PC-3 (cell line): ENCODE measurements at regions not wholly inside any gene's neighbourhood (a gene's known extent, or its start where the extent isn't known, plus 50 kb on each side); places are given as distances from the start of the nearest gene placed in this dataset.

Experiments
- ATAC-seq: fragments of 200-7000 bp; cut with Tn5 transposase; 2 replicates; pipeline ENCODE4 v1.9.1; 2020; ENCODE audit warnings: mild to moderate bottlenecking, moderate library complexity
- BruUV-seq: library from RNA; stranded (reverse); fragments of 400-500 nt; replicated peaks from 2 replicates; lab custom pipeline; 2021; lab: Mats Ljungman, UMichigan
- CTCF ChIA-PET: fragments of 300-600 bp; sonication (Branson Sonifier 250); formaldehyde crosslinking; loops from one replicate; lab custom pipeline; 2022; ENCODE audit warnings: antibody characterized with exemption; lab: Charles Lee
- POLR2A ChIA-PET: fragments of 300-600 bp; sonication (Branson Sonifier 250); formaldehyde crosslinking; loops from one replicate; lab custom pipeline; 2022; ENCODE audit warnings: antibody characterized with exemption; ENCODE audit not compliant: unreplicated experiment; lab: Charles Lee
- DNase-seq: peaks from one replicate; pipeline ENCODE4 v3.0.0-alpha.2; 2015
- H2AFZ ChIP-seq: fragments of 300-600 bp; sonication (generic); 2 replicates; pipeline ENCODE4 v1.6.0; 2016; ENCODE audit warnings: antibody characterized with exemption, low read length
- H3F3A ChIP-seq: fragments of 300-600 bp; sonication (generic); one replicate; pipeline ENCODE4 v1.6.0; 2017; ENCODE audit warnings: antibody characterized with exemption, low read length, control low read depth, mild to moderate bottlenecking; ENCODE audit not compliant: unreplicated experiment
- H3K27ac ChIP-seq: fragments of 300-600 bp; sonication (generic); 2 replicates; pipeline ENCODE4 v1.5.1; 2016; ENCODE audit warnings: mild to moderate bottlenecking, low read length
- H3K27me3 ChIP-seq: fragments of 300-600 bp; sonication (generic); 2 replicates; pipeline ENCODE4 v1.6.1; 2016; ENCODE audit warnings: low read length, mixed read lengths
- H3K36me3 ChIP-seq: fragments of 300-600 bp; sonication (generic); 2 replicates; pipeline ENCODE4 v1.6.1; 2016; ENCODE audit warnings: low read depth, mixed run types, low read length, mixed read lengths
- H3K4me1 ChIP-seq: fragments of 300-600 bp; sonication (generic); 2 replicates; pipeline ENCODE4 v1.5.1; 2016; ENCODE audit warnings: low read length; ENCODE audit not compliant: insufficient read depth
- H3K4me2 ChIP-seq: fragments of 300-600 bp; sonication (generic); 2 replicates; pipeline ENCODE4 v1.6.0; 2016; ENCODE audit warnings: low read length
- H3K4me3 ChIP-seq: fragments of 300-600 bp; sonication (generic); 2 replicates; pipeline ENCODE4 v1.5.1; 2016; ENCODE audit warnings: mild to moderate bottlenecking, low read length, mixed read lengths
- H3K79me2 ChIP-seq: fragments of 300-600 bp; sonication (generic); 2 replicates; pipeline ENCODE4 v1.6.1; 2017; ENCODE audit warnings: low read length, mixed read lengths
- H3K9ac ChIP-seq: fragments of 300-600 bp; sonication (generic); 2 replicates; pipeline ENCODE4 v1.6.0; 2016; ENCODE audit warnings: mild to moderate bottlenecking, low read length
- H3K9me2 ChIP-seq: fragments of 300-600 bp; sonication (generic); replicated peaks from 2 replicates; pipeline ENCODE4 v1.6.1; 2016; ENCODE audit warnings: mixed run types, low read length, mixed read lengths
- H3K9me3 ChIP-seq: fragments of 300-600 bp; sonication (generic); 2 replicates; pipeline ENCODE4 v1.6.1; 2016; ENCODE audit warnings: low read length, mixed read lengths
- H4K20me1 ChIP-seq: fragments of 300-600 bp; sonication (generic); 2 replicates; pipeline ENCODE4 v1.6.1; 2016; ENCODE audit warnings: low read length, mixed read lengths
- EZH2 ChIP-seq: fragments of 300-600 bp; sonication (generic); IDR thresholded peaks from one replicate; pipeline ENCODE4 v1.6.1; 2017; ENCODE audit warnings: antibody characterized with exemption, mild to moderate bottlenecking, low read length; ENCODE audit not compliant: unreplicated experiment
- EZH2phosphoT487 ChIP-seq: fragments of 300-600 bp; sonication (generic); IDR thresholded peaks from 2 replicates; pipeline ENCODE4 v1.6.1; 2018; ENCODE audit warnings: mild to moderate bottlenecking, antibody characterized with exemption, low read length, borderline replicate concordance
- intact Hi-C: fragments of 100-400 bp; cut with micrococcal nuclease; formaldehyde crosslinking; loops from 2 replicates; pipeline ENCODE4 v1.9.0; 2023
- TF ChIP-seq, protein P1 (sequence below): fragments of 300-600 bp; sonication (generic); conservative IDR thresholded peaks from 2 replicates; pipeline ENCODE4 v1.5.1; 2017; ENCODE audit warnings: antibody characterized with exemption, low read depth, mild to moderate bottlenecking, low read length

DNA sequence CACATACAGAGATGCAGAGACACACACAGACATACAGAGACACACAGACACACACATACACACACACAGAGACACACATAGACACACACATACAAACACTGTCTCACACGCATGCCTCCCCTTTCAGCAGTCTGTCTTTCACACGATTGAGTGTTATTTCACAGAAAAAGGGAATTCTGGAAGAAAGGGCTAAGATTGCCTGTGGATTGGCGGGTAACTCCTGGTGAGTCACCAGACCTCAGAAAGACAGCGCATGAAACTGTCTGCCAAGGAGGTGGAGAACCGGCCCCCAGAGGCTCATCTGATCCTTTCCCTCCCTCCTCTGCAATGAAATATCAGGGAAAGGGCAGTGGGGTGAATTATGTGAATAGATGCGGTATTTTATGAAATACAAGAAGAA is 127.2 kb upstream of the GSC start:
- no peak overlapping the region for H3K4me3 ChIP-seq
- no peak overlapping the region for H2AFZ ChIP-seq
- no peaks in the 10 kb centered on the region for H3K4me1 ChIP-seq
- intact Hi-C loops: no loop called here
- ATAC-seq (no peak), DNase-seq (no peak)
- BruUV-seq: no TSS peak
- no peaks in the 10 kb centered on the region for H3K9me2 ChIP-seq
- ChIA-PET POLR2A (no interaction called here), CTCF (no interaction called here)
- H3K36me3 ChIP-seq: no peaks in the 10 kb centered on the region
- H3K9me3 ChIP-seq: no peaks in the 10 kb centered on the region
- H3K9ac ChIP-seq: no peak overlapping the region
- TF ChIP-seq, protein P1, sequence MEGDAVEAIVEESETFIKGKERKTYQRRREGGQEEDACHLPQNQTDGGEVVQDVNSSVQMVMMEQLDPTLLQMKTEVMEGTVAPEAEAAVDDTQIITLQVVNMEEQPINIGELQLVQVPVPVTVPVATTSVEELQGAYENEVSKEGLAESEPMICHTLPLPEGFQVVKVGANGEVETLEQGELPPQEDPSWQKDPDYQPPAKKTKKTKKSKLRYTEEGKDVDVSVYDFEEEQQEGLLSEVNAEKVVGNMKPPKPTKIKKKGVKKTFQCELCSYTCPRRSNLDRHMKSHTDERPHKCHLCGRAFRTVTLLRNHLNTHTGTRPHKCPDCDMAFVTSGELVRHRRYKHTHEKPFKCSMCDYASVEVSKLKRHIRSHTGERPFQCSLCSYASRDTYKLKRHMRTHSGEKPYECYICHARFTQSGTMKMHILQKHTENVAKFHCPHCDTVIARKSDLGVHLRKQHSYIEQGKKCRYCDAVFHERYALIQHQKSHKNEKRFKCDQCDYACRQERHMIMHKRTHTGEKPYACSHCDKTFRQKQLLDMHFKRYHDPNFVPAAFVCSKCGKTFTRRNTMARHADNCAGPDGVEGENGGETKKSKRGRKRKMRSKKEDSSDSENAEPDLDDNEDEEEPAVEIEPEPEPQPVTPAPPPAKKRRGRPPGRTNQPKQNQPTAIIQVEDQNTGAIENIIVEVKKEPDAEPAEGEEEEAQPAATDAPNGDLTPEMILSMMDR: no peak
- TF ChIP-seq EZH2phosphoT487 (no peak), EZH2 (no peak)
- no peaks in the 10 kb centered on the region for H3F3A ChIP-seq
- H3K79me2 ChIP-seq: no peaks in the 10 kb centered on the region
- H3K27me3 ChIP-seq: peaks cover 25% of the 10 kb centered on the region
- H3K4me2 ChIP-seq: no peak overlapping the region
- no peak overlapping the region for H3K27ac ChIP-seq
- H4K20me1 ChIP-seq: no peaks in the 10 kb centered on the region

DNA sequence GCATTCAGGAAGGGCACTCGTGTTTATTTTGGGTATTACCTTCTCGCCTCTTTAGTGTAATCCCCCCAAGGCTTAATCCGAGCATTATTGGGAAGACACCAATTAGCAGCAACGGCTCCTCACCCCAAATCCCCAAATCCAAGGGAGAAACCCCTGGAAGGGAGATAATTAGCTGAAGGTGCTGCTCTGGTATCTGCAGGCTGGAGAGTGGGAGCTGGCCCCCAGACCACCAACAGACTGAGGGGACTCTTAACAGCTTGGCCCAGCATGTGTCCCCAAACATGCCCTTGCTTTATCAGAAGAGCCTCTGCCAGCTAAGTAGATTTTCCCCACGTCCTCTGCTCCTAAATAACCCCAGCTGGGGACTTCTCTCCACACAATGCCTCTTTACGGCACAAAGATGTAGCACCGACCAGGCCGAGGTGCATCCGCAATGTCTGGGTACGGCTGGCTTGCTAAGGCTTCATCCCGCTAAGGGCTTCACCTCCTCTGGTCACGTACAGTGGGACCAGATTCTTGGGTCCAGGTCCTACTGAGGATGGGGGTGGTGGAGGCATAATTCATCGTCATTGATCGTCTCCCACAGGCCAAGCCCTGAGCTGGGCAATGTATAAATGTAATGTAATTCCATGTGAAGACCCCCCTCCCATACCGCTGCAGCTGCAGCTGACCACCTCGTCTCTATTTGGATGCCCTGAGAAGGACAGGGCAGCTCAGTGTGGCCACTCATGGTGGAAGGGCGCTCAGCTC is 123.7 kb upstream of the GSC start:
- H3K27me3 ChIP-seq: peaks cover 28% of the 10 kb centered on the region
- DNase-seq: no peak
- no peaks in the 10 kb centered on the region for H3F3A ChIP-seq
- intact Hi-C loops: no loop called here
- H3K79me2 ChIP-seq: no peaks in the 10 kb centered on the region
- H3K9me3 ChIP-seq: no peaks in the 10 kb centered on the region
- no peaks in the 10 kb centered on the region for H4K20me1 ChIP-seq
- H3K36me3 ChIP-seq: no peaks in the 10 kb centered on the region
- ATAC-seq: no peak
- POLR2A ChIA-PET: no interaction called here
- no peak overlapping the region for H3K4me3 ChIP-seq
- no peak overlapping the region for H2AFZ ChIP-seq
- H3K4me2 ChIP-seq: no peak overlapping the region
- no TSS peak for BruUV-seq
- no peak for TF ChIP-seq EZH2phosphoT487
- no peak for TF ChIP-seq EZH2
- TF ChIP-seq, protein P1: no peak
- H3K27ac ChIP-seq: no peak overlapping the region
- no peak overlapping the region for H3K9ac ChIP-seq
- H3K4me1 ChIP-seq: no peaks in the 10 kb centered on the region
- CTCF ChIA-PET: no interaction called here
- H3K9me2 ChIP-seq: no peaks in the 10 kb centered on the region

GRCh38 chr14:94890785-94891184 is 120.9 kb upstream of the GSC start:
- Histone ChIP-seq H3K79me2 (no peaks in the 10 kb centered on the region), H3K9ac (no peak overlapping the region), H3K9me2 (no peaks in the 10 kb centered on the region), H2AFZ (no peak overlapping the region), H3K9me3 (no peaks in the 10 kb centered on the region), H3F3A (no peaks in the 10 kb centered on the region), H3K4me1 (no peaks in the 10 kb centered on the region), H3K27me3 (peaks cover 10% of the 10 kb centered on the region; the same call in 1 of the 2 replicates), H4K20me1 (no peaks in the 10 kb centered on the region), H3K27ac (no peak overlapping the region), H3K36me3 (no peaks in the 10 kb centered on the region), H3K4me2 (no peak overlapping the region), H3K4me3 (no peak overlapping the region)
- CTCF ChIA-PET: no interaction called here
- DNase-seq (no peak), ATAC-seq (no peak)
- POLR2A ChIA-PET: no interaction called here
- intact Hi-C loops: no loop called here
- TF ChIP-seq, protein P1: no peak
- TF ChIP-seq EZH2phosphoT487: no peak
- no peak for TF ChIP-seq EZH2
- no TSS peak for BruUV-seq
